Activated effector memory CD4-positive, alpha-beta T cell treated with Interleukin-2 at 50 U/mL for 16 hours (primary cell): ENCODE measurements at regions not wholly inside any gene's neighbourhood (a gene's known extent, or its start where the extent isn't known, plus 50 kb on each side); places are given as distances from the start of the nearest gene placed in this dataset.

Source experiments
- DNase-seq: peaks from one replicate; pipeline ENCODE4 v3.0.0-alpha.2; 2020

DNA sequence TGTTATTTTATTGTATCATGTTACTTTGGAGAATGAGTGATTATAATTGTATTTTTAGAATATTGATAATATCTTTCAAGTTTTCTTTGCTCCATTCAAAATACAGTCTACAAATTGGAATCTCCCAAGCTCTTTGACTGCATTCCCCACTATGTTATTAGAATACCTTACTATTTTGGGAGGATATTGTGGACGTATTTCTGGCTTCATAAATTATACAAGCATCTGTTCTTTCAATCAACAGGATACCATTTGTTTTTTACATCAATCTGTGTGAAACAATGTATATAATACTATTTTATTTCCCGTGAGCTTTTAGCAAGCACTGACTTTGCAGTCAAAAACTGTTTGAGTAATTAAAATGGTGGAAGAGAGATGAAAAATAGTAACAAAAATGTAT is 226.5 kb downstream of the PTPRC start:
- DNase-seq = no peak

DNA sequence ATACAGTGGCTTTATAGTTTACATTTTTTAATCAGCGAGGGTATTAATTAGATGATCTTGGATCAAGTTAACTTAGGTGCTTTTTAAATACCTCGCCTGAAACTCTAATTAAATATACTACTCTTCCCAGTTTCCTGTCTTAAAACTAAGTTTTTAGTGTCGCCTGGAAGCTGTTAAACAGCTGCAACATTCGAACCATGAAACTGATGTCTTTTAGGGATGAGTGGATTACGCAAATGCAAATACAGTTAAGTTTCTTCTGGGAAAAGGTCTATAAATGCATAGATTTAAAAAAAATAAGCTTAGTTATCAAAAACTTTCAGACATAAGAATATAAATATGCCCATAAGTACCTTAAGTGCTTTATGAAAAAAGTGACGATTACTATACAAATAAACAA is 228.3 kb downstream of the PTPRC start:
- no peak for DNase-seq

DNA sequence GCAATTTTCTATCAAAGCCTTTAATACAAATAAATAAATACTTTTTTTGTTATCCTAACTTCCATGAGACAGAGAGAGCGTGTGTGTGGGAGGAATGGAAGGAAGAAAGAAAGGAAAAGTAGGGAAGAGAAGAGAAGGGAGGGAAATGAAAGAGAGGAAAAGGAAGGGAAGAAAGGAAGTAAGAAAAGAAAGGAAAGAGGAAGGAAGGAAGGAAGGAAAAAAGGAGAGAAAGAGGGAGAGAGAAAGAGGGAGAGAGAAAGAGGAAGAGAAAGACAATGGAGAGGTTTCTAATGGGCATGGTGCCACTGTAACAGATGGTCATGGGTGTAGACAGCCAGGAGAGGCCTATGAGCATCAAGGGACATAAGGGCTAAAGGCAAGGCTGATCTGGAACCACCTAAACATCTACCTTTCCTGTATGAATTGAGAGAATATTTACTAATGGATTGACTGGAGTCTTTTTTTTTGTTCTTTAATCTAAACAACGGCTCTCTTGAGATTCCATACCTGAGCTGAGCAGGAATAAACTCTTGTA is 234.9 kb downstream of the PTPRC start:
- DNase-seq = no peak

DNA sequence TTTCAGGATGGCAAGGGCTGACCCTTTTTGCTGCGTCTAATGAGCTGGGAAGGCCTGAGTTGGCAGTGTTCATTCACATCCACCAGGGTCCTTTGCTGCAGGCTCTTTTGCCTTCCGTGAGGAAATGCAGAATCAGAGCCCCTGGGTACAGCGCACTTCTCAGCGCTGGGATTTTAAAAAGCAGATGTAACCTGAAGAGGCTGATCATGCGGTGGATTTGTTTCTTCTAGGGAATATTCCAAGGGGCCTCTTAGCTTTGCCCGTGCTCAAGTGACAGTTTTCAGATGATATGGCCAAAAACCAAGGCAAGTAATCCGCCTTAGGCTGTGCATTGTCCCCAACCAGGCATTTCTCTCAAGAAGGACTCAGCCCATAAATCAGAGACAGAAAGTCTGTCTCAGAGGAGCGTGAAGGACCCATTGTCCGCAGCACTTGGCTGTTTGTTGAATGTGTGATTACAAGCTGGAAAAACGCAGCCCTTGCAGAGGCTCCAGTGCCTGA is 237.6 kb downstream of the PTPRC start:
- DNase-seq = no peak

DNA sequence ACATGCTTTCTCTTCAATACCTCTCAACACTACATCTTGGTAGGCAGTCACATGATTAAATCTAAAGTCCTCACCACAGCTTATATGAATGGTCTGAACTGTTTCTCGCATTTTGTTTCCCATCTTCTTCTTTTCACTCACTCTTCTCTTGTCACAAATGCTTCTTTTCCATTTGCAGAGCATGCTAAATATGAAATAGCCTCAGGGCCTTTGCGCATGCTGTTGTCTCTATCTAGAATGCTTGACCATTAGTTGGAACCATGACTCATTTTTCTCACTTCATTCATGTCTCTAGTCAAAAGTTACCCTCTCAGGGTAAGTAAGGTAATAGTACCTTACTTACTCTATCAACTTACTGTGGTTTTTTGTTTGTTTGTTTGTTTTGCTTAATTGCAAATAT is 239.7 kb downstream of the PTPRC start:
- DNase-seq = no peak

DNA sequence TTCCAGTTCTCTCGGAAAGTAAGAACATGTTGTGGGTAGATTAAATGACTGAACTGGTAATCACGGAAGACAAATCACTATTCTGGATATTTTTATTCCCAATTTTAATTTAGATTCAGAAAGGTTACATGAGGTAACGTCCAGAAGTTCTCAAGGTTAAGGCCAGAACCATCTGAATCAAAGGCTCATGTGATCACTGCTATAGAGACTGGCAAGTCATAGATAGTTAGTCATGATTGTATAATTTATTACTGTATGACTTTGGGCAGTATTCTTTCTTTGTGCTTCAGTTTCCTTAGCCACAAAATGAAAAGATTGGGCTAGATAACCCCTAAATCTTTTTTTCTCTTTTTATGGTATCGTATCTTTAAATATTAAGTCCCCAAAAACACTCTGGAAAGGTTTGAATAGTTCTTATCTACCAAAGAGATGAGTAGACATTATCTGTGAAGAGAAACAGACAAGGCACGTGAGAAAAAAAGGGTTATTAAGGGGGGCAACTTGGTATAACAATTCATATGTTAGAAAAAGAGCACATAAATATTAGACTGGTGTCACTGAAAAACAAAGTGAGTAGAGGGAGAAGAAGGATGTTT is 241.0 kb downstream of the PTPRC start:
- DNase-seq = no peak

DNA sequence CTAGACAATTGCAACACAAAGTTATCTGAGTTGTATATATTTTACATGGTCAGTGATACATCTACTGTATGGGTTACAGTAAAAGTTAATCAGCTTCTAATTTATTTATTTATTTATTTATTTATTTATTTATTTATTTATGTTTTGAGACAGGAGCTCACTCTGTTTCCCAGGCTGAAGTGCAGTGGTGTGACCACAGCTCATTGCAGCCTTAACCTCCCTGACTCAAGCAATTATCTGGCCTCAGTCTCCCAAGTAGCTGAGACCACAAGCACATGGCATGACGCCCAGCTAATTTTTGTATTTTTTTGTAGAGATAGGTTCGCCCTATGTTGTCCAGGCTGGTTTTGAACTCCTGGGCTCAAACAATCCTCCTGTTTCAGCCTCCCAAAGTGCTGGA is 241.6 kb downstream of the PTPRC start:
- no peak for DNase-seq

DNA sequence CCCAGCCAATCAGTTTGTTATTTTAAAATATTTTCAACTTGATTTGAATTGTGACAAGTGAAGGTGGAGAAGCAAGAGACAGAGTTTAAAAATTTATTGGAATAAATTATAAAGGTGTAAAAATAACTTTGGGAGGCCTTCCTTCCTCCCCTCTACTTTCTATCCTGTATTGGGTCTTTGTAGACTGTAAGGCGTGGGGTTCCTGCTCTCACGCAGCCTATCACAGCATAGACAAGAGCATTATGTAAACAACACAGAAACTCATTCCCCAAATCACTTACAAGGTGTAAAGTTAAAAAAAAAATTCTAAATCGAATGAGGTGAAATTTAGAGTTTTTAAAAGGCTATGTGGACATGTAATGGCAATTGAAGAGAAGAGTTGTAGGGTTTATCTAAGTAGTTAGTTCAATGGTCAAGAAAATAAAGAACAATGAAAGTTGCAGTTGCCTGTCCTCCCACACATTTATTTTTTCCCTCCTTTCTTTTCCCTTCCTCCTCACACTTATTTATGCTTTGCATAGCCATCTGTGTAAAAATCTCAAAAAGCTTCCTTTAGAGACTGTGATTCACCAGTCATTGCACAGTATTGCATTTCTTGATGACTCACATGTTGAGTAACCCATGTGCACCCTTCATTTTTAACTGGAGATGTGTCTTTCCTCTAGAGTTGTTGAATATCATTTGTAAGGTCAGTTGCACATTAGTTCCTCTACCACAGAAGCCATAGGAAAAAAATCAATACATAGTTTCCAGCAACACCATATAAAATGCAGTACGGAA is 242.2 kb downstream of the PTPRC start:
- no peak for DNase-seq

DNA sequence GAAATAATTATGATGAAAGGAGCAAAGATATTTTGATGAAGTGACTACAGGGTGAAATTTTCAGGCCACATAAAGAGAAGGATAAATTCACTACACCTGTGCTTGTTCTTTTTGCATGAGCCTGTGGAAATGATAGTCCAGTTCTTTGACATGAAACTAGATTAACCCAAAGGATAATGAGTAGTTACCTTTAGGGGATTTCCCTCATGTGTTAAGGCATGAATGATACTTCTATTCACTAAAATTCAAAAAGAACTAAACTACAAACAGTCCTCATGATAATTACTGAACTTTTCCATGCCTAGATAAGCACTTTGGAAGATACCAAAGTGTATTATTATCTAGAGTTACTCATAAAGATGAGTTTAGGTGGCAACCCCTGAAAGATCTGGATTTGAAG is 244.3 kb downstream of the PTPRC start:
- no peak for DNase-seq

DNA sequence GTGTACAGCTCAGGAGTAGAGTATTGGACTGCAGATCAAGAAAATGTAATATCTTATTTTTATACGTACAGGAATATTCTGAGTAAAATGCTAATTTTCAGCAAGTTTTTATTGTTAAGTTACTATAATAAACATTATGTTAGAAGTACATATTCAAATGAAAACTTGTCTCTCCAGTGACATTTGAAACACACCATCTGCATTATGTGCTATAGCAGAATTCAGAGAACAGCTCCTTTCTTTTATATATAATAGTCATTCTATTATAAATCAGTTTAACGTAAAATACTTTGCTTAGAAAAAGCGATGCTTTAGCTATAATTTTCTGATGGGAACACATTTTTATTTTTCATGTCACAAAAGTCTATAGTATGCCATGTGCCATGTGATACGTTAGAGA is 249.0 kb downstream of the PTPRC start:
- DNase-seq = no peak

DNA sequence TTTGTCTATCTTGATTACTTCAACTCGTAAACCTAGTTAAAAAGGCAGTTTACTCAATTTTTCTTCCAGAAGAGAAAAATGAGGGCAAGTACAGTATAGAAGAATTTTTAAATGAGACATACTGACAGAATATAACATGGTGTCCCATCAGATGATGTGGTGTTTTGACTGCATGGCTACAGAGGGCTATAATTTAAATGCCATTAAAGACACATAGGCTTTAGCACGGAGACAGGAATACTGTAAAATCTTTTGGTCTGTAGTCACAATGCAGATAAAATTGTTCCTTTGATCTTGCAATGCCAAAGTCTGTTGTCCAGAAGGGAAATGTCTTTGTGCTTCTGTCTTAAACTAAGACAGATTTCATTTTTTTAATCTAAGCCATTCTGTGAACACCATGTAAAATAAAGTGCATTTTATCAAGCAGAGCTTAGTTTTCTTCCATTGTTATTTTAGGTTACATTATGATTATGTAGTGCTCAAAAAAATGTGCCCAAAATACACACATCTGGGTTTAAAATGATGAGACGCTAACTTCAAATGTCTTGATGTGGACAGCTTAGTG is 249.6 kb downstream of the PTPRC start:
- no peak for DNase-seq

DNA sequence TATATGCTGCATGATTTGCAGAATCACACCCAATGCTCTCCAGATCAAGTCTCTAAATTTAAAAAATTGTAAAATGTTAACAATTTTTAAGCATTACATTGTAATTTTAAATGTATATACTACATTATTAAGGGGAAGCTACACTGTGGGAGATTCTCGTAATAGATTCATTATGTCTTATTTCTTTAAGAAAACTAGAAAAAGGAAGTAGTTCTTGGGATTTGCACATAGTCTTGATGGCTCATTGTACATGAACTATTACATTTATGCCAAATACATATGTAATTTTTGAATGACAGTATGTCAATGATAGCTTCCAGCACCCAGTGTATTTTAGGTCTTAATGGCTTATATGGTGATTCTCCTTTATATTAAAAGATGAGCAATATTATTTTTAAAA is 250.3 kb downstream of the PTPRC start:
- DNase-seq = no peak

DNA sequence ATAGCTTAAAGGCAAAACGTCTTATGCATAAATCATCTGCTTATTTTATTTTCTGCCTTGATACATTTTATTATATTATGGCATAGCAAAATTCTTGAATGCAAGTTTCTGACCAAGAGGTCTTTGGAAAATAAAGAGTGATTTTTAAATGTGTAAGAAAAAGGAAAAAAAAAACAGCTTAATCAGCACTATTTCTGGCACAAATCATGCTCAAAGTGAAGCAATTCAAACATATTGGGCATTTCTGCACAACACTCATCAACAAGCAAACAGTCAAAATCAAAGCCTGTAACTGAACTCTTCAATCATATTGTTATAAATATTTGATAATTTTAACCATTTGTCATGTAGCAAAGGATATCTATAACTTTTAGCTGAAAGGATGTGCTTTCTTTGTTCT is 250.9 kb downstream of the PTPRC start:
- no peak for DNase-seq

DNA sequence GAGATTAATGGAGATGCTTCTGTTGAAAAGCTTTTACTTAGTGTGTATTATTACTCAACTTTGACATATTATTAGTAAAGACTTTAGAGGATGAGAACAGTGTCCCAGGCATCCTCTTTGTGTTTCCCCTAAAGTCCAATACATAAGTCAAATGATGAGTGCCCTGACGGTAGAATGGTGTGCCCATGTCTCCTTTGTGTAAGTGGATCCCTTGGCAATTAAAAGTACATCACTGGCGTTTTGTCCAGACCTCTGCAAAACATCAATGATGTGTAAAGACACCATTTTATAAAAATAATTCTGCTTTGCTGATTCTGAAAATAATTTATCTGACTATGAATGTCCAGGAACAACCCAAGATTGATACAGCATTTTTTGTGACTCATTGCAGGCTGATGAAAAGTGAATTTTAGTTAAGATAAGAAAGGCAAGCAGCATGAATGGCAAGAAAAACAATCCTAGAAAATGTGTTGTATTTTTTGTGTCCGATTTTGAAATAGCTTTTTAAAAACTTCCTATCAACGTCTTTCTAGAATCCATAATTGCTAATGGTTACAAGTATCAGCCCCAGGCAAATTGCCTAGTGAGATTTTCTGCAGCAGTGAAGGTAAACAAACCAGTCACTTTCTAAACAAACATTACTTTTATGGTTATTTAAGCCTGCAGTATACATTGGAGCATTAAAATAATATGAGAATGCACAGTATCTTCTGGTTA is 251.5 kb downstream of the PTPRC start:
- no peak for DNase-seq

DNA sequence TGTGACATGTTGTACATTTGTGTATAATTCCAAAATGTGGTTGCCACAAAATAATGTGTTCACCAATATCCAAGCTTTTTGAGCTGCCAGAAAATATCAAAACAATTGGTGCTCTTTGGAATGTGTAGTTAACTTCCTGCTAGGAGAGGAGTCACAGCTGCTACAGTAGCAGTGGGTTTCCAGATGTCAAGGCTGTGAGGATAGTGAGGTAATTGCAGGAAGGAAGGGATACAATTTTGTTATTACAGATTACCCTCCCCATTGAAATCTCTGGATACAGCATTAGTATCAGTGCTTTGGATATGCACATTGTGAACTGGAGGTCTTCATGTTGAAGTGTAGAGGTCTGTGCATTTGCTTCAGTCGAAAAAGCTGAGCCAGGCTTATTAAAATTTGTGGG is 253.2 kb downstream of the PTPRC start:
- DNase-seq = no peak

DNA sequence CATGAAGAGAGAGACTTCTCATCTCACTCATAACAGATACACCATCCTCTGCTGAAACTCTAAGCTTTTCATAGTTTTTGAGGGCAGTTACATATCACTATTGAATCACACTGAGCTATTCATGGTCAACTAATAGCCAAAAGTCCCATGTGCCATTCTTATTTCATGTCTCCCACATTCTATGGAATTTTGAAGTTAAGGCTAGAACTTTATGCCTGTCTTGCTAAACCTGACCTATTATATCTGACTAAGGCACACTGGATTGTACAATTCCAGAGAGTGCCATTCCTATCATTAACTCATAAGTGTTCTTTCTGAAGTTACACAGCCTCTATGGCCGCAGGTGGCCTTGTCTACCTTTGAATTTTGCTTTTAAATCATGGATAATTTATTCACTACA is 254.3 kb downstream of the PTPRC start:
- DNase-seq = no peak

DNA sequence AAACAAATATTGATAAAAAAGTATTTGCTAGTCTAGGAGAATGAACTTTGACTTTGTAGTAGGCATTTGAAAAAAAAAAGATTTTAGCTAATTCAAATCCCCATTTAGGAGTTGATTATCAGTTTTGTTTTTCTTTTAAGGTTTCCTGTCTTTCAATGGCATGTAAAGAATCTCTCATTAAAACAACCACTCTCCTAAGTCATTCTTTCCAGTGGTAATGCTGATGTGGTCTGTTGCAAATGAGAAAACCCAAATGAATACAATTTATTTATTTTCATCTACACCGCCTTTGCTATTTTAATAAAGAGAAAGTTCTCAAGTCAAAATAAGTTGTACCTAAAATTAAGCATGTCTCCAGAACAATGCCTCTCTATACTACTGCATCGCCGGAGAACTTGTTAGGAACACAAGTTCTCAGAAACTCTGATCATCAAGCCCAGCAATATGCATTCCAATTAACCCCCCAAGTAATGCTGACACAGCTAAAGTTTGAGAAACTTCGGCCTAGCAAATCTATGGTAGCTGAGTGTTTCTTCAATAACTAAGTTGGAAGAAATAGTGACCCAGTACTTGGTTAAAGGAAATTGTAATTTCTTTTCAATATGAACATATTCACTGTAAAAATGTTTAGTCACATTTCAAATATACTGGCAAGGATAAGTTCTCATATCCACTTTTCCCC is 255.1 kb downstream of the PTPRC start:
- no peak for DNase-seq

DNA sequence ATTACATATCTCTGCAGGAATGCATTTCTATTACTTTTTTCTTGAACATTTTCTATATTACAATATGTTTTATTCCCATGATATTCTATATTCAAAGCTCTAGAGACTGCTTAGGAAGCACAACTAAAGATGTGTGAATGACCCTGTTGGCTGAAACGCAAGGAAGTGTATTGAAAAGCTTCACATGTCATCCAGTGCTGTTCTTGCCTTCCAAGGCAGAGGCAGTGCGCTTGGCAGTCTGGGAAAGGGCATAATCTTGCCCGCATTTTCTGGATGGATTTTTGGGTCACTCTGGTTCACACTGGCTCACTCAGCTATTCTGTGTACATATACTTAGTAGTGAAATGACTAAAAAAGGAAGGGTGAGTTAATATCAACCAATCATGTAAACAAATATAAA is 262.4 kb downstream of the PTPRC start:
- no peak for DNase-seq

DNA sequence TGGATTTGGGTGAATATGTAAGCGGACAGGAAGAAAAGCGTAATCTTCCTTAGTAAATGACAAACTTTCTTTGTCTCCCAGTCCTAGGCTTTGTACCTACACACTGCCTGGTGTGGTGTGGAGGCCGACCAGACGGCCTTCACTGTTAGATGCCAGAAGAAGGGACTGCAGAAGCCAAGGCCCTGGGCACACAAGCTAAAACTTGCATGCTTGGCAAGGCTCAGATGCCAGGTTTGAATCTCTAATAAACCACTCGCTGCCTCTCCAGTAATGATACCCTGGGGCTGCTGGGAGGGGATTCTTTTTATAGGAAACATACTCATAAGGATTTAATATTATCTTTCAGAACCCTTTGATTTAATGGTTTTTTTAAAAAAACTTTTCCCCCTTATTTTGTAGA is 263.8 kb downstream of the PTPRC start:
- DNase-seq = no peak

DNA sequence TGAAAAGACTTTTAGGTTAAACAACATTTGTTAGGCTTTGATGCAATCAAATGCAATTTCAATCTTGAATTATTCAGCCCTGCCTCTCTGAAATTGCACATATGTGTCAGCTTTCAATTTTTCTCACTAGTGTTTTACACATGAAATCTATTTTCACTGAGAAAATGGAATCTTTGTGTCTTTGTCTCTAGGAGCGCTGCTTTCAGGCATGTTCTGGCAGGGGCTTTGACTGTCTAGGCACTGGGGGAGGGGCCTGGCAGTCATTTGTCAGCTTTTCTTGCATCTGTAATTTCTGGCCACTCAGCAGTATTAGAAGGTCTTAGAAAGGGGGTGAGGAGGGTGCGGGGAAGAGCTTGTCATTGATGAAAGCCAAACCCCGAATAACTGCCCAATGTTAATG is 264.4 kb downstream of the PTPRC start:
- DNase-seq = no peak

DNA sequence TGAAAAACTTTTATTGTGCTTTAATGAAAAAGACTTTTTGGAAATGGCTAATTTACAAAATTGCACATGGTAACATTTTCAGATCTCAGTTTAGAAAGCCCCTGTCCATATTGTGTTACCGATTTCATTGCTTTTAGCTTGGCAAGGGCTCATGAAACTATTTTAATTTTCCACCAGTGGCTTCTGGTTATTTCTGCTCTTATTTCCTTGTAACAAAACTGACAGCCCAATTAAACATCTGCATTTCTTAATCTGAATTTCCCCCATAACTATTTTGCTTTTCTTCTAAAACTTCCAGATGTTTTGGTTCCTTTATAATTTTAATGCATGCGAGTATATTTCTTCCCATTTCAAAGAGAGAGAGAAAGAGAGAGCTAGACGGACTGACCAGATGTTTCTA is 264.8 kb downstream of the PTPRC start:
- no peak for DNase-seq

DNA sequence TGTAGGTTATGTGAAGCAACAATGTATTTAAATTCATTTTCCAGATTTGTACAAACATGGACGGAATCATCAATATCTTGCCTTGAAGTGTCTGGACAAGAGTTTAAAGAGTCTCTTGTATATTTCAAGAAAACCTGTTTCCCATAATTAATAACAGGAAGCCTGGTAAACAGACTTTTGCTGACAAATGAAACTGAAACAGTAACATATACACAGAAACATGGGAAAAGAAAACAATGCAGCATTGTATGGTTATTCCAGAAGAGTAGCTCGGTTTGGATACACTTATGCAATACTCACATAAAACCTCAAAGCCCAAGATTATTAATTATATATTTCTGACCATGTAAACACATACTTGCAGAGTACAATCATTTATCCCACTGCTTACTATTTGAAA is 265.5 kb downstream of the PTPRC start:
- DNase-seq = no peak
